Brain pericyte (primary cell): ENCODE measurements at regions not wholly inside any gene's neighbourhood (a gene's known extent, or its start where the extent isn't known, plus 50 kb on each side); places are given as distances from the start of the nearest gene placed in this dataset.
"Not testable (repeated sequence)": the region's sequence is repeated elsewhere in the genome, so short reads cannot be mapped to it uniquely, and the experiment has no call there.

Source experiments
- DNase-seq: peaks from one replicate; pipeline ENCODE4 v3.0.0-alpha.2; 2012; ENCODE audit warnings: low read depth, low spot score

DNA sequence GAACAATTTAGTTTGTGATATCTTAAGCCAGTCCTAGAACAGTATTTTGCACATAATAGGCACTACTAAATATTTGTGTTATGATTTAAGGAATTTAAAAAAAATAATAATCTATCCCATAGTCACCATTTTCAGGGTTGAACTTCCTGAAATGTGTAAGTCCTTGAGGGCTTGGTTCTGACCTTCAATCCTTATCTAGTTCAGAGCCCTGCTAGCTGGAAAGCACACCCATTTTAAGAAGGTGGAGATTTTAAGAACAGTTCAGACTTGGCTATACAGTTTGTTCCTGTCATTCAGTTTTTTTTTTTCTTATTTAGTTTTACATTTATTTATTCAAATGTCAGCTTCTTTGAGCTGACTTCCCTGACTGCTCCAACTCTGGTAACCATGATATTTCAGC, 183.4 kb upstream of the MAGI2 start:
- no peak for DNase-seq

DNA sequence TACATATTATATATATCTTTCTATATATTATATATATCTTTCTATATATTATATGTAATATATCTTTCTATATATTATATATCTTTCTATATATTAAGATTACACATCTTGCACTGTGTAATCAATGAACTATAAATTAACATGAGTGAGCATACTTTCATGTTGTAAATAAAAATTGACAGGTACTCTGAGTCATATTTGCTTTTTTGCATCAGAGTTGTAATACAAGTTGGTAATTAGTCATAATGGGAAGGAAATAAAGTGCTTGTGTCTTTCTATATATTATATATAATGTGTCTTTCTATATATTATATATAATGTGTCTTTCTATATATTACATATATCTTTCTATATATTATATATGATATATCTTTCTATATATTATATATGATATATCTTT, 172.5 kb upstream of the MAGI2 start:
- DNase-seq, result not testable (repeated sequence)

DNA sequence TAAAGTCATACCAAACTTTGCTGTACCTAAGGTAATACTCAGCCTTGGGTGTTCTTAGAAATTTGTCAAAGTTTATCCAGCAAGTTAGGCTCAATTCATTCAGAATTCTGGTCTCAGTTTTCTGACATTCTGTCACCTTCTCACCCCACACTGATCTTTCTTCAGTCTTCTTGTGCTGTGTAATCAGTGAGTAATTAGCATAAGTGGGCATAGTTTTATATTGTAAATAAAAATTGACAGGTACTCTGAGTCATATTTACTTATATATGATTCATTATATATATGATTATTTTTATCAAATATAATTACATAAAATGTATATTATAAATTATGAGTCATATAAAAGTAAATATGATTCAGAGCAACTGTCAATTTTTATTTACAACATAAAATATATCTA, 170.9 kb upstream of the MAGI2 start:
- DNase-seq, result no peak

DNA sequence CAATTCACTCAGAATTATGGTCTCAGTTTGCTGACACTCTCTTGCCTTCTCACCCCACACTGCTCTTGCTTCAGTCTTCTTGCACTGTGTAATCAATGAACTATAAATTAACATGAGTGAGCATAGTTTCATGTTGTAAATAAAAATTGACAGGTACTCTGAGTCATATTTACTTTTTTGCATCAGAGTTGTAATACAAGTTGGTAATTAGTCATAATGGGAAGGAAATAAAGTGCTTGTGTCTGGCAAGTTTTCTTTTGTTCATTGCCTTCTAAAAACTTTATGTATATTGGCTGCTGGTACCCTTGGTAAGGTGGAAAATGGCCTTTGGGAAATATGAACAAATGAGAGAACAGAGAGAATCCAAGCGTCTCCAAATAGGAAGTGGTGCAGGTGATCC, 169.3 kb upstream of the MAGI2 start:
- DNase-seq, result no peak

DNA sequence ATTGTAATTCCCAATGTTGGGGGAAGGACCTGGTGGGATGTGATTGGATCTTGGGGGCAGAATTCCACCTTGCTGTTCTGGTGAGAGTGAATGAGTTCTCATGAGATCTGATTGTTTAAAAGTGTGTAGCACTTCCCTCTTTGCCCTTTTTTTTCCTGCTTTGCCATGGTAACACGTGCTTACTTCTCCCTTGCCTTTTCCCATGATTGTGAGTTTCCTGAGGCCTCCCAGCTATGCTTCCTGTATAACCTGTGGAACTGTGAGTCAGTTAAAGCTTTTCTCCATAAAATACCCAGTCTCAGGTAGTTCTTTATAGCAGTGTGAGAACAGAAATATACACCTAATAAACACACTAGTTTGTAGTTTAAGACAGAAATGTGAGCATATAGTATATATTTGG, 166.8 kb upstream of the MAGI2 start:
- no peak for DNase-seq

DNA sequence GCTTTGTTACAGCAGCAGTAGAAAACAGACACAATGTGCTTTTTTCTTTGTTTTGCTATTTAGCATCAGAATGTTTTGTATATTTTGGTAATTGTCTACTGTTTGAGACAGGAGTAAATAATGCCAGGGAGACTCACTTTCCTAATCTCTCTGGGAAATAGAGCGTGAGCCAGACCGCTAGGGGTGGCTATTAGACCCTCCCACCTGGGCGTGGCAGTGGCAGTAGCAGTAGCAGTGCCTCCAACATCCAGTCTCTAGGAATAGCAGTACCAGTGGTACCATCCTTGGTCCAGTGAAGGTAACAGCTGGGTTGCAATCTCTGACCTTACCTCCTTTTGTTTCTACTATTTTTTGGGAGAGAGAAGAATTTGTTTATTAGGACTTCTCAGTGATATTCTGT, 165.7 kb upstream of the MAGI2 start:
- DNase-seq, result no peak

DNA sequence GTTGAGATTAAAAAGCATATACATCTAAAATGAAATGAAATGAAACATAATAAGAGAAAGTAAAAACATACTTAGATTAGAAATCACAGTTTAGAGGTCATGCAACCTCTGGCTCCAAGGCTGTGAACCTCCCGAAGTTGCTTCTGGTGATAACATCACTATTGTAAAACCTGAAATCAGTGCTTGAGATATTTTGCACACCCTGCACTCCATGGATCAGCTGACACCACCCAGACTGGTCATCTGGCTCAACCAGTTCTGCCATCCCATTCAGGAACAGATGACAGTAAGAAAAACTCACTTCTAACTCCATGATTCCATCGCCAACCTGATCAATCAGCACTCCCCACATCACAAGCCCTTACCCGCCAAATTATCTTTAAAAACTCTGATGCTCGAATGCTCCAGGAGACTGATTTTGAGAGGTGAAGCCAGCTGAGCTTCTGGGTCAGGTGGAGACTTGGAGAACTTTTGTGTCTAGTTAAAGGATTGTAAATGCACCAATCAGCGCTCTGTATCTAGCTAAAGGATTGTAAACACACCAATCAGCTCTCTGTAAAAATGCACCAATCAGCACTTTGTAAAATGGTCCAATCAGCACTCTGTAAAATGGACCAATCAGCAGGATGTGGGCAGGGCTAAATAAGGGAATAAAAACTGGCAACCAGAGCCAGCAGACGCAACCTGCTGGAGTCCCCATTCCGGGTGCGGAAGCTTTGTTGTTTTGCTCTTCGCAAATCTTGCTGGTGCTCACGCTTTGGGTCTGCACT, 162.6 kb upstream of the MAGI2 start:
- no peak for DNase-seq

DNA sequence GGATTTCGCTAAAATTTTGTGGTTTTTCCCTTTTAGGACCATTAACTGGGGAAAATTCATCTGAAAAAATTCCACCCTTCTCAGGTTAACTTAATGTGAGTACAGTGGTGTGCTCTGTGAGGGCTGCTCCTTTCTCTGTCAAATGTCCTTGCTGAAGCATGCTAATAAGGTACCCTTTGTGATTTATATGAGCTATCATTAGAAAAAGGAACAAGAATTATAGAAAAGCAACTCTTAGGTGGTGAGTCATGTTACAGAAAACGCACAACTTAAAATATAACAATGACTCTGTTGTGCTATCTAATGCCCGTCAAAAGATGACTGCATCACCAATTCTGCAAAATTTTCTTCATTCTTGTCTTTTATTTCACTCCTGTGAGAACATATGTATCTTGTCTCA, 162.0 kb upstream of the MAGI2 start:
- DNase-seq, result no peak

DNA sequence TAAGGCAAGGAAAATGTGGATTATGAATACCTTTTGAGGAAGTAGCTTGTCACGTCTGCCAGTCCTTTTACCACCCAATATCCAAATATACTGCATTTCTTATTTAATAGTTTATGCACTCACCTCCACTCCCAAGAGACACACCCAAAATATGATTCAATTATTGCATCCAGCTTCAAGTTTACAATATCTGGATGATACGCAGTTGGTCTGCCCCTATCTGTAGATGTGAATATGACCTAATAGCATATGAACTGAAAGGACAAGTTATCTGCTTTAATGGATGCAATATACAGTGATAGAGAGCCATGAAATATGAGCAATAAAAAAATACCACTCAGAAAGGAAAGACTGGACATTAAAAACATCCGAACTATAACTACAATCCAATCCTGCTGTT, 159.4 kb upstream of the MAGI2 start:
- no peak for DNase-seq

DNA sequence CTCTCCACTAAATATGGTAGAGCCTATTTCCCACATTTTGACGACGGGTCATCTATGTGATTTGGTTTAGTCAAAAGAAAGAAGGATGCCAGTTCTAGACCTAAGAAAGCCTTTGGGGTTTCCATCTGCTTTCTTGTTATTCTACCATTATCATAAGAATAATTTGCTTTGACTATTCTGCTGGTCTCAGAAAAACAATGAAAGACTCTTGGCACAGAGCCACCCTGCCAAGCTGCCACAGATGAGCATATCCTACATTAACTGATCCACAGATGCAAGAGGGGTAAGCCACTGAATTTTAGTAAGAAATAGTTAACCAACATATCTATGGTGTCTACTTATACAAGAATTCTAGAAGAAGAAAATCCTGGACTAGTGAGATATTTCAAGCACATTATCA, 158.6 kb upstream of the MAGI2 start:
- no peak for DNase-seq

DNA sequence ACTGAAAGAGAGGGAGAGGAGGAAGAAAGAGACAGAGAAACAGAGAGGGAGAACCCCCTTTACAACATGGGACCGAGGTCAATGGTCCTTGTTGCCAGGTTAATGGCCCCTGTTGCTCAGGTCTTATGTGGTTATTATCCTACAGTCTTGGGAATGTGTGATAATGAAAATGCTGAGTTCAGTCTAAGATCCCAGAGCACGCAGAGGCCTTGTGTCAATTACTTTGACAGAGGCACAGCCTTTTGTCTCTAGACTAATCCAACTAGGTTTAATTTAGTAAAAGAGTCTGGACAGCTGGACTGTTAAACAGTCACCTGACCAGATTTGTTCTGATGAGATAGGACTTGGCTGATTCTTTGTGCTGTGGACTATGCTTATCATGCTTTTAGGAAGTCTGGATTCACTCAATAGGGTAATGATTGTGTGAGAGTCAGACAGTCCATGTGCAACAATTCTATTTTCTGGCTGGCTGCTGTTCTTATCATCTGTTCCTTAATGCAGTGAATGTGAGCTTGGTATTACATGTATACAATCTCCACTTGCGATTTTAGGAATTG, 157.4 kb upstream of the MAGI2 start:
- no peak for DNase-seq

DNA sequence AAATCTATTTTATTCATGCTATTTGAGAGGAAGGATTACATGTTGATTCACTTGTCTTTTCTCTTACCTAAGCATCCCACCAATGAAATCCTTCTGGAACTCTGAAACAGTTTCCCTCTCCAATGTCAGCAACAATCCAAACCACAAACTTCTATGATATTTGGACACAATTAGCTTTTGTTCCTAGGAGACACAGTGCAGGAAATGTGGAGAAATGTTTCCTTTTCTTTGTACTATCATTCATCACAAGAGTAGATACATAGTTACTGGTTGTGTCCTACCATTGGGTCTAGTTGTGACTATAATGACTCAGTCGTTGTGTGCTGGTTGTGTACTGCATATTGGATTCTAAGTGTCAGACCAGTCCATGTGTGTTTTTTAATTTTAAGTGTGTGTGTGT, 156.8 kb upstream of the MAGI2 start:
- DNase-seq, result no peak

DNA sequence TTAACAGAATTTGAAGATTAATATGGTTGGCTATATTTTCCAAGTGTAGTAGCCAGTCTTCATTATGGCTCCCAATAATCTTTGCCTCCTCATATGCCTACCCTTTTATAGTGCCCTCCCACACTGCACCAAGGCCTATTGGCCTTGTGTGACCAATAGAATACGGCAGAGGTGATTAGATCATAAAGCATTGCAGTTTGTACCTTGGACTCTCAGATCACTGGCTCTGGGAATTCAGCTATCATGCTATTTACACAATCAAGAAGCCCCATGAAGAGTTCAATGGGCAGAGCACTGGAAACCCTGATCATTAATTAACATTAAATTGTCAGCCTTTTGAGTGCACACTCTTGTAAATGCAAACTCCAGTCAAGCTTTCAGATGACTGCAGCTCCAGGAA, 154.5 kb upstream of the MAGI2 start:
- DNase-seq, result no peak

DNA sequence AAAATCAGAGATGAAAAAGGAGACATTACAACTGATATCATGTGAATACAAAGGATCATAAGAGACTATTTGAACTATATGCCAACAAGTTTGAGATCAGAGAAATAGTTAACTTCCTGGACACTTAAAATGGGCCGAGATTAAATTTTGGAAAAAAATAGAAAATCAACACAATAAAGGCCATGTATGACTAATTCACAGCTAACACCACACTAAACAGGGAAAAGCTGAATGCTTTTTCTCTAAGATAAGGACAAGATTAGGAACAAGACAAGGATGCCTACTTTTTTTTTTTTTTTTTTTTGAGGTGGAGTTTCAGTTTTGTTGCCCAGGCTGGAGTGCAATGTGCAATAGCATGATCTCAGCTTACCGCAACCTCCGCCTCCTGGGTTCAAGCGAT, 151.4 kb upstream of the MAGI2 start:
- DNase-seq, result no peak

DNA sequence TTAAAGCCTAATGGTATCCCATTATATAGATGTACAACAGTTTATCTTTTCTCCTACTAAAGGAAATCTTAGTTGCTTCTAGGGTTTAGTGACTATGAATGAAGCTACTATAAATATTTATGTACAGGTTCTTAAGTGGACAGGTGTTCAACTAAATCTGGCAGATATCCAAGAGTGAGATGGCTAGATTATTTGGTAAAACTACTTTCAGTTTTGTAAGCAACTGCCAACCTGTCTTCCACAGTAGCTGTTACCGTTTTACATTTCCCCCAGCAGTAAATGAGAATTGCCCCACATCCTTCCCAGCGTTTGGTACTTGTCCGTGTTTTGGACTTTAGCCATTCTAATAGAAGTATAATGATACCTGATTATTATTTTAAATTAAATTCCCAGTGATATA, 144.9 kb upstream of the MAGI2 start:
- no peak for DNase-seq

DNA sequence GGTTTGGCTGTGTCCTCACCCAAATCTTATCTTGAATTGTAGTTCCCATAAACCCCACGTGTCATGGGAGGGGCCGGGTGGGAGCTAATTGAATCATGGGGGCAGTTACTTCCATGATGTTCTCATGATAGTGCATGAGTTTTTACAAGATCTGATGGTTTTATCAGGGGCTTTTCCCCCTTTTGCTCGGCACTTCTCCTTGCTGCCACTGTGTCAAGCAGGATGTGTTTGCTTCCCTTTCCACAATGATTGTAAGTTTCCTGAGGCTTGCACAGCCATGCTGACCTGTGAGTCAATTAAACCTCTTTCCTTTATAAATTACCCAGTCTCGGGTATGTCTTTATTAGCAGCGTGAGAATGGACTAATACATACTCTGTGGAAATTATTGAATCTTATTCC, 141.2 kb upstream of the MAGI2 start:
- not testable (repeated sequence) for DNase-seq

DNA sequence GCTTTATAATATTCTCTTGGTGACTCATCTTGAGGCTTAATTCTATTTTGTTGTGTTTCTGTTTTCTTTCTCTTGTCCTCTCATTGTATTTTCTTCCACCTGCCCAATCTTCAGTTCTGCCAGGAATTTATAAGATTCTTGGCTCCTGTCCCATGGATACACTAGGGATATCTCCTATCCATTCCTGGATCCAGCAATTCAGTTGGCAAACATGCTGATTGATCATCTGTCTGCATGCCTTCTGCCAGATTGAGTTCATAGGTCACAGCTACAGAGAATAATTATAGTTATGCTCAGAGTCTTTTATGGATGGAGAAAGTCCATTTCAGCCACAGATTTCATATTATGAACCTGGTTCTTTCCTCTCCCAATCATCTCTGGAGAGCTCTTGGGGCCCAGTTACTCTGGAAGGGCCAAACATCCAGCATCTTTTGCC, 140.4 kb upstream of the MAGI2 start:
- no peak for DNase-seq

DNA sequence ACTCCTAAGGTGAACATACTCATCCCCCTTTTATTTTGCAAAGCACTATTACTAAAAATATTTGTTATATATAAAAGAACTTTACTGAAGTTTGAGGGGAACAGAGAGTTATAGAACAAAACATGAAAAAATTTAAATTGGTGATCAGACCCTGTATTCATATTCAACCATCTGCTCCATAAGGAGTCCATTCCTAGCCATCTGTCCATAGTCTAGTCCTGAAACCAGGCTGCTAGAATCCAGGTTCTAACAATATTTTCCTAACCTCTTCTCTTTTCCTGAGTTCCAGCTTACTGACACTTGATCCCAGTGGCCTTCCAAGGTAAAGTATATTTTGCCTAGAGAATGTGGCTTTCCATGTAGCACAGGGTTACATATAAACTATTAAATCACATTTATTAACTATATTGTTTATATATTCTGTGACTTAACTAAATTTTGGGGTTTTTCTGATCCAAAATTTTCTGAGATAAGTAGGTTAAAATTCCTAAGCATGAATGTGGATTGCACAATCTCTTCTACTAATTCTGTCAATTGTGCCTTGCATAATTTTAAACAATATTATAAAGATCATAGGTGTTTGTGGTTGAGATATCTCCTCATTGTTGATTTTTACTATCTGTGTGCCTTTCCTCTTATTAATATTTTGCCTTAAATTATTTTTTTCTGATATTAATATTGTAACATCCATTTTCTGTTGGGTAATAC, 137.6 kb upstream of the MAGI2 start:
- no peak for DNase-seq

DNA sequence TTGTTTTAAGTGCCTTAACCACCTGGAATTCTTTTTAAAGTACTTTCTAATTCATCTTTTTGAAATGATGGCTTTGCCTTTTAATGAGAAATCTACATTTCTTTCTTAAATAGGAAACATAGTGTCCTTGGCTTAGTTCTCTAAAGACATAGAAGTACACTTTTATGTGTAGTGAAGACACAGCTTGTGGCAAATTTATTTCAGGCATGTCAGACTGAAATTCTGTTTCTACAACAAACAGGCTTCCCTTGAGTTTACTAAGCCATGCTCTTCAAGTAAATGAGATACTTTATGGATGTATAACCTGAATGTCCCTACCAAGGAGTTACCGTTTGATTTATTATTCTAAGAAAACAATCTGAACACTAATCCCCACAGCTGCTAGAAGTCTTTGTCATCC, 136.9 kb upstream of the MAGI2 start:
- DNase-seq, result no peak

DNA sequence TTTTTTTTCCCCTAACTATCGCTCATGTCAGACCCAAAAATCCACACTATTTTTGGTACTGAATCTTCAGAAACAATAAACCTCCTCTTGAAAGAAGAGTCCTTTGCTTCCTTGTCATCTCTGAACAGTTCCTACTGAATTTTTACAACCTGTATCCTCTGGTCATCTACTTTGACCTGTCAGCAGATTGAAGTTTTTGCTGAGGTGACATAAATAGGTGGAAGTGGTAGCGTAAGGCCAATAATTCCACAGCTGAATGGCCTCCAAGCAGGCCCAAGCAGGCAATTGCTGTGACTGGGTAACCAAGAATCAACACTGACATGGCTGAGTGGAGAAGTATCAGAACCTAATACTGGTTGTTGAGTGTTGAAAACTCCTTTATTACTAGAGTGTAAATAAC, 117.4 kb upstream of the MAGI2 start:
- DNase-seq, result no peak

DNA sequence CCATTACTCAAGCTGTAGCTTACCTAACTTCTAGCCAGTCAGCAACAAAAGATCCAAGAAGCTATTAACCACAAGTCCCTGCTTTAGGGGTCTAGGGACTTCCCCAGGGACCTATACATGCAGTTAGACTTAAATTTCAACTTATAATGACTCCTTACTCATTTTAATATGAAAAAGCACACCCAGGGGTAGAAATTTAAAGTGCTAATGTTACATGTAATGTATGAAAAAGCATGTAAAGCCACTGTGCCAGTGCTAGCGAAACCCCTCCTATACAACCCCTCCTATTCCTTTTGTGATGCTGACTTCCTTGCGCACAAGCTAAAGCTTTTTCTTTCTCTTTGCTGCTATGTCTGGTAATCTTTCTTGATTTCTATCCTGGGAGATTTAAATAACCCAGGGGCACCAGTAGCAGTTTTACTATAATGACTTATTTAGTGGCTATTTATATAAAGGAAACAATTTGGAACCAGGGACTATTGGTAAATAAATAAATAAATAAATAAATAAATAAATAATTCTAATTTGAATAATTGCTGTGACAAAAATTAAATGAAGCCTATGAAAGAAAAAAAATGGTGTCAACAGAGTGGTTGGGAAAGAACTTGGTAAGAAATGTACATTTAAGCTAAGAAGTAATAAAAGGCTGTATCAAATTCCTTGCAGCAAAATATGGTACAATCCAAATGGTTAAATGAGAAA, 110.5 kb upstream of the MAGI2 start:
- DNase-seq, result no peak

DNA sequence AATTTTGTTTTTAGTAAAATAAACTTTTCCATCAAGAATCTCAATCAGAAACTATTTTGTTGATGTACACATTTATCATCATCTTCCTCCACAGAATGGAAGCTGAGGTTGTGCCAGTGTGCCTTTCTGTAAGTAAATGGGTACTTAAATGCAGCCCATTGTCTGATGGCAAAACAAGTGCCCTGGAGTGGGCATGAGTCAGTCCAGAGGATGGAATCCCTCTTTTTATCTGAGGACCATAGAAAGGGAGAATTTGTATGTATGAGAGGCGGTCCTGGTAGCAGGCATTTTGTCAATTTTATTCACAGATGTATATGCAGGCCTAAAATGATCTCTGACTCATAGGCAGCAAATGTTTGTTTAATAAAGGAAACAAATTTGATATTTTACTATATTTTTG, 102.1 kb upstream of the MAGI2 start:
- no peak for DNase-seq
